Endodermal cell (in vitro differentiated cells): ENCODE measurements at regions not wholly inside any gene's neighbourhood (a gene's known extent, or its start where the extent isn't known, plus 50 kb on each side); places are given as distances from the start of the nearest gene placed in this dataset.

Experiments used
- DNase-seq: peaks from one replicate; pipeline ENCODE4 v3.0.0-alpha.2; 2017
- H3K27ac ChIP-seq: 2 replicates; pipeline ENCODE4 v1.5.1; 2013; ENCODE audit warnings: mild to moderate bottlenecking, low read depth, low read length, moderate library complexity
- H3K27me3 ChIP-seq: 2 replicates; pipeline ENCODE4 v1.6.1; 2013; ENCODE audit warnings: mild to moderate bottlenecking, low read length, moderate library complexity; ENCODE audit not compliant: insufficient read depth, control insufficient read depth, poor library complexity, severe bottlenecking
- H3K36me3 ChIP-seq: 2 replicates; pipeline ENCODE4 v1.7.0; 2013; ENCODE audit warnings: mild to moderate bottlenecking, low read length, moderate library complexity; ENCODE audit not compliant: control insufficient read depth, insufficient read depth
- H3K4me1 ChIP-seq: one replicate; pipeline ENCODE4 v1.7.0; 2013; ENCODE audit warnings: low read length; ENCODE audit not compliant: control insufficient read depth, insufficient read depth
- H3K4me3 ChIP-seq: 2 replicates; pipeline ENCODE4 v1.5.1; 2013; ENCODE audit warnings: mild to moderate bottlenecking, low read length, moderate library complexity
- H3K9ac ChIP-seq: 2 replicates; pipeline ENCODE4 v1.6.1; 2013; ENCODE audit warnings: mild to moderate bottlenecking, low read length, moderate library complexity; ENCODE audit not compliant: poor library complexity, severe bottlenecking; ENCODE audit errors: extremely low read depth
- H3K9me3 ChIP-seq: 2 replicates; pipeline ENCODE4 v1.6.1; 2013; ENCODE audit warnings: mild to moderate bottlenecking, low read length, moderate library complexity; ENCODE audit not compliant: control insufficient read depth
- H3K27ac Mint-ChIP-seq: 2 replicates; pipeline ENCODE4 v1.8.0; 2020; ENCODE audit warnings: mixed read lengths
- H3K27me3 Mint-ChIP-seq: 2 replicates; pipeline ENCODE4 v1.8.0; 2021; ENCODE audit warnings: mild to moderate bottlenecking, mixed read lengths; ENCODE audit not compliant: insufficient read depth
- H3K36me3 Mint-ChIP-seq: 2 replicates; pipeline ENCODE4 v1.8.0; 2020; ENCODE audit warnings: low read depth, mixed read lengths
- H3K4me1 Mint-ChIP-seq: 2 replicates; pipeline ENCODE4 v1.8.0; 2020; ENCODE audit warnings: mixed read lengths
- H3K4me3 Mint-ChIP-seq: 2 replicates; pipeline ENCODE4 v1.8.0; 2020; ENCODE audit warnings: mild to moderate bottlenecking, moderate library complexity, mixed read lengths
- H3K9me3 Mint-ChIP-seq: 2 replicates; pipeline ENCODE4 v1.8.0; 2020; ENCODE audit warnings: mild to moderate bottlenecking, mixed read lengths
- WGBS, 2 experiments: methylation state at CpG; one replicate each; pipeline versions ENCODE4 v1.1.5 to v1.1.7; 2013; ENCODE audit warnings: missing lambda C conversion rate in 2 of 2, mixed read lengths in 1 of 2; ENCODE audit not compliant: insufficient coverage in 1 of 2, insufficient read length in 1 of 2; 5-methylcytosine and 5-hydroxymethylcytosine counted together
- TF ChIP-seq, protein P1 (sequence below): fragments of 200-600 bp; sonication (generic); conservative IDR thresholded peaks from 2 replicates; pipeline ENCODE4 v1.5.0; 2021; ENCODE audit warnings: antibody characterized with exemption, mild to moderate bottlenecking

DNA sequence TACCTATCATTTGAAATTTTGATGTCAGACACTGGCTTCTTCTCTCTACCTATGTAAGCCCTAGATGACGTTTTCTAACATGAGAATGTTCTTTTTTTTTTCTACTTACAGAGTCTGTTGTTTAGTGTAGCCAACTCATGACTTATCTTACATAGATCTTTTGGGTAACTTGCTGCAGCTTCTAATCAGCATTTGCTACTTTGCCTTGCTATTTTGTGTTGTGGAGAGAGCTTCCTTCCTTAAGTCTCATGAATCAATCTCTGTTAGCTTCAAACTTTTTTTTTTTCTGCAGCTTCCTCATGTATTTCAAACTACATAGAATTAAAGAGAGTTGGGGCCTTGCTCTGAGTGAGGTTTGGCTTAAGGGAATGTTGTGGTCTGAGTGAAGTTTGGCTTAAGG, 568.7 kb upstream of the BCHE start:
- TF ChIP-seq, protein P1, sequence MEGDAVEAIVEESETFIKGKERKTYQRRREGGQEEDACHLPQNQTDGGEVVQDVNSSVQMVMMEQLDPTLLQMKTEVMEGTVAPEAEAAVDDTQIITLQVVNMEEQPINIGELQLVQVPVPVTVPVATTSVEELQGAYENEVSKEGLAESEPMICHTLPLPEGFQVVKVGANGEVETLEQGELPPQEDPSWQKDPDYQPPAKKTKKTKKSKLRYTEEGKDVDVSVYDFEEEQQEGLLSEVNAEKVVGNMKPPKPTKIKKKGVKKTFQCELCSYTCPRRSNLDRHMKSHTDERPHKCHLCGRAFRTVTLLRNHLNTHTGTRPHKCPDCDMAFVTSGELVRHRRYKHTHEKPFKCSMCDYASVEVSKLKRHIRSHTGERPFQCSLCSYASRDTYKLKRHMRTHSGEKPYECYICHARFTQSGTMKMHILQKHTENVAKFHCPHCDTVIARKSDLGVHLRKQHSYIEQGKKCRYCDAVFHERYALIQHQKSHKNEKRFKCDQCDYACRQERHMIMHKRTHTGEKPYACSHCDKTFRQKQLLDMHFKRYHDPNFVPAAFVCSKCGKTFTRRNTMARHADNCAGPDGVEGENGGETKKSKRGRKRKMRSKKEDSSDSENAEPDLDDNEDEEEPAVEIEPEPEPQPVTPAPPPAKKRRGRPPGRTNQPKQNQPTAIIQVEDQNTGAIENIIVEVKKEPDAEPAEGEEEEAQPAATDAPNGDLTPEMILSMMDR = no peak
- Mint-ChIP-seq H3K27ac (no peak overlapping the region), H3K4me1 (no peaks in the 10 kb centered on the region), H3K9me3 (no peaks in the 10 kb centered on the region), H3K36me3 (no peaks in the 10 kb centered on the region), H3K27me3 (no peaks in the 10 kb centered on the region), H3K4me3 (no peak overlapping the region)
- Histone ChIP-seq H3K27ac (no peak overlapping the region), H3K27me3 (no peaks in the 10 kb centered on the region), H3K4me1 (no peaks in the 10 kb centered on the region), H3K9me3 (no peaks in the 10 kb centered on the region), H3K9ac (no peak overlapping the region), H3K4me3 (no peak overlapping the region), H3K36me3 (no peaks in the 10 kb centered on the region)
- no peak for DNase-seq
- WGBS, 2 experiments = 80 to 92% methylated on average over 1 of the region's 1 CpG

DNA sequence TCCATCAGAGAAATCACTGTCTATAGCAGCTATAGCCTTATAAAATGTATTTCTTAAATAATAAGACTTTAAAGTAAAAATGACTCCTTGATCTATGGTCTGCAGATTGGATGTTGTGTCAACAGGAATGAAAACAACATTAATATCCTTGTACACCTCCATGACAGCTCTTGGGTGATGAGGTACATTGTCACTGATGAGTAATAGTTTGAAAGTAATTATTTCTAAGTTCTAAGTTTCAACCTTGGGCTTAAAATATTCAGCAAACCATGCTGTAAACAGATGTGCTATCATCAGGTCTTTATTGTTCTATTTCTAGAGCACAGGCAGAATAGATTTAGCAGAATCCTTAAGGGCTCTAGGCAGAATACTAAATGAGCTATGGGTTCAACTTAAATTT, 568.2 kb upstream of the BCHE start:
- no peaks in the 10 kb centered on the region for H3K9me3 Mint-ChIP-seq
- no peak overlapping the region for H3K9ac ChIP-seq
- no peaks in the 10 kb centered on the region for H3K4me1 ChIP-seq
- no peaks in the 10 kb centered on the region for H3K27me3 Mint-ChIP-seq
- no peak overlapping the region for H3K27ac Mint-ChIP-seq
- H3K4me3 Mint-ChIP-seq = no peak overlapping the region
- no peak for DNase-seq
- H3K9me3 ChIP-seq = no peaks in the 10 kb centered on the region
- no peaks in the 10 kb centered on the region for H3K27me3 ChIP-seq
- H3K4me1 Mint-ChIP-seq = no peaks in the 10 kb centered on the region
- no peaks in the 10 kb centered on the region for H3K36me3 Mint-ChIP-seq
- TF ChIP-seq, protein P1 = no peak
- H3K27ac ChIP-seq = no peak overlapping the region
- H3K36me3 ChIP-seq = no peaks in the 10 kb centered on the region
- no peak overlapping the region for H3K4me3 ChIP-seq

DNA sequence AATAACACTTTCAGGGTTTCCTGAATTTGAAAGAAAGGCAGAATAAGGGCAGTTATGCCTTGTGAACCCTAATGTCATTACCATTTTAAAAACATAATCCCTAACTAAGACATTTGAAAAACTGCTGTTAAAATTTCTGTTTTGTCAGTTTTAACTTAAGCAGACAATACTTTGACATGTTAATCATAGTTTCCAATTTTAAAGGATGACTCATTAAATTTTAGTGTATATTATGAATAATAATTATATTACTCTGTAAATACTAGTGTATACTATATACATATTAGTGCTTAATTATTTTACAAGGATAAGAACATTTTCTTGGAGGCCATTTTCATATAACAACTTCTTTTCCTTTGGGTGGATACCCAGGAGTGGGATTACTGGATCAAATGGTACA, 553.1 kb upstream of the BCHE start:
- no peak overlapping the region for H3K27ac ChIP-seq
- H3K9me3 ChIP-seq = peaks cover 21% of the 10 kb centered on the region
- no peak overlapping the region for H3K9ac ChIP-seq
- DNase-seq = no peak
- Mint-ChIP-seq H3K4me1 (no peaks in the 10 kb centered on the region), H3K36me3 (no peaks in the 10 kb centered on the region), H3K27me3 (no peaks in the 10 kb centered on the region), H3K27ac (no peak overlapping the region), H3K4me3 (no peak overlapping the region), H3K9me3 (peaks cover 3% of the 10 kb centered on the region)
- TF ChIP-seq, protein P1 = no peak
- H3K36me3 ChIP-seq = no peaks in the 10 kb centered on the region
- no peak overlapping the region for H3K4me3 ChIP-seq
- no peaks in the 10 kb centered on the region for H3K4me1 ChIP-seq
- H3K27me3 ChIP-seq = no peaks in the 10 kb centered on the region
